Omental fat pad (tissue), 3 donors: ENCODE measurements at regions not wholly inside any gene's neighbourhood (a gene's known extent, or its start where the extent isn't known, plus 50 kb on each side); places are given as distances from the start of the nearest gene placed in this dataset.
"Not testable (repeated sequence)": the region's sequence is repeated elsewhere in the genome, so short reads cannot be mapped to it uniquely, and the experiment has no call there.

Source experiments
- ATAC-seq: fragments of 150-250 bp; one replicate; pipeline ENCODE4 v1.9.1; 2016; ENCODE audit warnings: mild to moderate bottlenecking, moderate library complexity; ENCODE audit not compliant: low FRiP score
- DNase-seq: peaks from one replicate; pipeline ENCODE4 v3.0.0-alpha.2; 2019; ENCODE audit warnings: low spot score
- CTCF ChIP-seq, 3 donors: fragments of 450-650 bp; IDR thresholded peaks; one replicate each; pipeline ENCODE4 v1.5.1; 2016 to 2017; ENCODE audit warnings: antibody characterized with exemption in 3 of 3, mild to moderate bottlenecking in 3 of 3, moderate library complexity in 2 of 3

- DNase-seq (no peak), ATAC-seq (no peak)
- no peak for TF ChIP-seq CTCF (IDR thresholded peaks at IDR 0.05)
These were observed 127.8 kb downstream of the MRPL57 start for GRCh38 chr13:21304256-21304655.

GRCh38 chr13:21306300-21307073 is 130.0 kb downstream of the MRPL57 start:
- not testable (repeated sequence) for DNase-seq, ATAC-seq

- DNase-seq, ATAC-seq: not testable (repeated sequence)
These were observed 130.7 kb downstream of the MRPL57 start for GRCh38 chr13:21307158-21307557.

- ATAC-seq (no peak), DNase-seq (no peak)
- no peak for TF ChIP-seq CTCF (IDR thresholded peaks at IDR 0.05)
These were observed 132.4 kb downstream of the MRPL57 start for GRCh38 chr13:21308906-21309305.

GRCh38 chr13:21309542-21310172 is 133.2 kb downstream of the MRPL57 start:
- DNase-seq, result no peak
- TF ChIP-seq CTCF (IDR thresholded peaks at IDR 0.05), result no peak
- no peak for ATAC-seq

- no peak for ATAC-seq
- DNase-seq, result no peak
- no peak for TF ChIP-seq CTCF (IDR thresholded peaks at IDR 0.05)
These were observed 133.8 kb downstream of the MRPL57 start for GRCh38 chr13:21310220-21310619.

GRCh38 chr13:21314976-21315375 is 138.5 kb downstream of the MRPL57 start:
- not testable (repeated sequence) for DNase-seq, ATAC-seq

GRCh38 chr13:21316376-21316775 is 139.9 kb downstream of the MRPL57 start:
- no peak for TF ChIP-seq CTCF (IDR thresholded peaks at IDR 0.05)
- ATAC-seq (no peak), DNase-seq (no peak)
